Panc1 (cell line): ENCODE measurements at regions not wholly inside any gene's neighbourhood (a gene's known extent, or its start where the extent isn't known, plus 50 kb on each side); places are given as distances from the start of the nearest gene placed in this dataset.

Experiments
- ATAC-seq: fragments of 200-7000 bp; cut with Tn5 transposase; 2 replicates; pipeline ENCODE4 v1.9.1; 2020; ENCODE audit warnings: mild to moderate bottlenecking, moderate library complexity
- BruUV-seq: library from RNA; stranded (reverse); fragments of 400-500 nt; replicated peaks from 2 replicates; lab custom pipeline; 2021; lab: Mats Ljungman, UMichigan
- CTCF ChIA-PET: fragments of 300-600 bp; sonication (Branson Sonifier 250); formaldehyde crosslinking; loops from one replicate; lab custom pipeline; 2022; ENCODE audit warnings: antibody characterized with exemption; lab: Charles Lee
- POLR2A ChIA-PET: fragments of 300-600 bp; sonication (Branson Sonifier 250); formaldehyde crosslinking; loops from one replicate; lab custom pipeline; 2022; ENCODE audit warnings: antibody characterized with exemption; lab: Charles Lee
- DNase-seq: peaks from one replicate; pipeline ENCODE4 v3.0.0-alpha.2; 2010; ENCODE audit warnings: low read depth, low spot score
- H3K27ac ChIP-seq: 2 replicates; pipeline ENCODE4 v1.5.1; 2011; ENCODE audit warnings: mild to moderate bottlenecking, low read length, inconsistent platforms
- H3K27me3 ChIP-seq: fragments of 200-500 bp; sonication (Bioruptor generic); 2 replicates; pipeline ENCODE4 v1.6.0; 2014; ENCODE audit warnings: low read length, inconsistent platforms; ENCODE audit not compliant: control insufficient read depth, insufficient read depth
- H3K36me3 ChIP-seq: fragments of 200-500 bp; sonication (Bioruptor generic); 2 replicates; pipeline ENCODE4 v1.5.1; 2014; ENCODE audit warnings: inconsistent platforms, mild to moderate bottlenecking, low read length, moderate library complexity; ENCODE audit not compliant: control insufficient read depth, insufficient read depth
- H3K4me1 ChIP-seq: 2 replicates; pipeline ENCODE4 v1.5.1; 2011; ENCODE audit warnings: inconsistent platforms, mild to moderate bottlenecking, low read length, moderate library complexity; ENCODE audit not compliant: control insufficient read depth, insufficient read depth
- H3K4me3 ChIP-seq, 2 experiments: 2 replicates each; pipeline ENCODE4 v1.5.1; 2011 to 2012; ENCODE audit warnings: low read depth in 2 of 2, low read length in 2 of 2, mild to moderate bottlenecking in 2 of 2, inconsistent platforms in 1 of 2, moderate library complexity in 1 of 2
- H3K9me3 ChIP-seq: fragments of 200-500 bp; sonication (Bioruptor generic); 2 replicates; pipeline ENCODE4 v1.5.1; 2014; ENCODE audit warnings: low read depth, mild to moderate bottlenecking, inconsistent platforms, low read length, moderate library complexity; ENCODE audit not compliant: control insufficient read depth, insufficient read depth
- CTCF ChIP-seq: fragments of 450-650 bp; IDR thresholded peaks from 2 replicates; pipeline ENCODE4 v1.5.1; 2017; ENCODE audit warnings: mild to moderate bottlenecking
- POLR2AphosphoS5 ChIP-seq: IDR thresholded peaks from 2 replicates; pipeline ENCODE4 v1.6.1; 2012; ENCODE audit warnings: mild to moderate bottlenecking, low read depth, low read length, moderate library complexity
- SIN3A ChIP-seq: IDR thresholded peaks from 2 replicates; pipeline ENCODE4 v1.6.1; 2012; ENCODE audit warnings: low read depth, mild to moderate bottlenecking, low read length, moderate library complexity, borderline replicate concordance; ENCODE audit not compliant: insufficient read depth
- TCF7L2 ChIP-seq: IDR thresholded peaks from 2 replicates; pipeline ENCODE4 v1.6.1; 2011; ENCODE audit warnings: mild to moderate bottlenecking, low read depth, low read length, inconsistent platforms
- in situ Hi-C: cut with HindIII; loops from 2 replicates; pipeline ENCODE4 v1.10.0; 2016; ENCODE audit warnings: low sequenced_read_pairs, low pct_unique_long_range_greater_than_20kb
- intact Hi-C: fragments of 100-400 bp; cut with micrococcal nuclease; formaldehyde crosslinking; loops from one replicate; pipeline ENCODE4 v1.10.0; 2022; ENCODE audit not compliant: unreplicated experiment
- TF ChIP-seq, protein P1 (sequence below), 2 experiments: IDR thresholded peaks; 2 replicates each; pipeline ENCODE4 v1.6.1; 2011 to 2012; ENCODE audit warnings: low read depth in 2 of 2, control low read depth in 1 of 2, low read length in 1 of 2, mild to moderate bottlenecking in 1 of 2, moderate library complexity in 1 of 2; ENCODE audit not compliant: insufficient read depth in 1 of 2

GRCh38 chr6:98107801-98108200 lies 726.6 kb upstream of the POU3F2 start:
- in situ Hi-C loops (no loop called here), intact Hi-C loops (no loop called here)
- TF ChIP-seq POLR2AphosphoS5: no peak
- no peak for TF ChIP-seq CTCF
- TF ChIP-seq TCF7L2: no peak
- TF ChIP-seq, protein P1, sequence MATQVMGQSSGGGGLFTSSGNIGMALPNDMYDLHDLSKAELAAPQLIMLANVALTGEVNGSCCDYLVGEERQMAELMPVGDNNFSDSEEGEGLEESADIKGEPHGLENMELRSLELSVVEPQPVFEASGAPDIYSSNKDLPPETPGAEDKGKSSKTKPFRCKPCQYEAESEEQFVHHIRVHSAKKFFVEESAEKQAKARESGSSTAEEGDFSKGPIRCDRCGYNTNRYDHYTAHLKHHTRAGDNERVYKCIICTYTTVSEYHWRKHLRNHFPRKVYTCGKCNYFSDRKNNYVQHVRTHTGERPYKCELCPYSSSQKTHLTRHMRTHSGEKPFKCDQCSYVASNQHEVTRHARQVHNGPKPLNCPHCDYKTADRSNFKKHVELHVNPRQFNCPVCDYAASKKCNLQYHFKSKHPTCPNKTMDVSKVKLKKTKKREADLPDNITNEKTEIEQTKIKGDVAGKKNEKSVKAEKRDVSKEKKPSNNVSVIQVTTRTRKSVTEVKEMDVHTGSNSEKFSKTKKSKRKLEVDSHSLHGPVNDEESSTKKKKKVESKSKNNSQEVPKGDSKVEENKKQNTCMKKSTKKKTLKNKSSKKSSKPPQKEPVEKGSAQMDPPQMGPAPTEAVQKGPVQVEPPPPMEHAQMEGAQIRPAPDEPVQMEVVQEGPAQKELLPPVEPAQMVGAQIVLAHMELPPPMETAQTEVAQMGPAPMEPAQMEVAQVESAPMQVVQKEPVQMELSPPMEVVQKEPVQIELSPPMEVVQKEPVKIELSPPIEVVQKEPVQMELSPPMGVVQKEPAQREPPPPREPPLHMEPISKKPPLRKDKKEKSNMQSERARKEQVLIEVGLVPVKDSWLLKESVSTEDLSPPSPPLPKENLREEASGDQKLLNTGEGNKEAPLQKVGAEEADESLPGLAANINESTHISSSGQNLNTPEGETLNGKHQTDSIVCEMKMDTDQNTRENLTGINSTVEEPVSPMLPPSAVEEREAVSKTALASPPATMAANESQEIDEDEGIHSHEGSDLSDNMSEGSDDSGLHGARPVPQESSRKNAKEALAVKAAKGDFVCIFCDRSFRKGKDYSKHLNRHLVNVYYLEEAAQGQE (IDR thresholded peaks at IDR 0.05; ENCODE audit: insufficient read depth in 1 of 2, low read depth in 2 of 2, low read length in 1 of 2): no peak
- Histone ChIP-seq H3K27ac (no peak overlapping the region), H3K4me3 (no peak overlapping the region), H3K4me1 (no peaks in the 10 kb centered on the region), H3K9me3 (no peaks in the 10 kb centered on the region; the same call in 1 of the 2 replicates), H3K36me3 (no peaks in the 10 kb centered on the region), H3K27me3 (no peaks in the 10 kb centered on the region)
- no peak for ATAC-seq
- no peak for DNase-seq
- ChIA-PET POLR2A (no interaction called here), CTCF (no interaction called here)
- no TSS peak for BruUV-seq

DNA sequence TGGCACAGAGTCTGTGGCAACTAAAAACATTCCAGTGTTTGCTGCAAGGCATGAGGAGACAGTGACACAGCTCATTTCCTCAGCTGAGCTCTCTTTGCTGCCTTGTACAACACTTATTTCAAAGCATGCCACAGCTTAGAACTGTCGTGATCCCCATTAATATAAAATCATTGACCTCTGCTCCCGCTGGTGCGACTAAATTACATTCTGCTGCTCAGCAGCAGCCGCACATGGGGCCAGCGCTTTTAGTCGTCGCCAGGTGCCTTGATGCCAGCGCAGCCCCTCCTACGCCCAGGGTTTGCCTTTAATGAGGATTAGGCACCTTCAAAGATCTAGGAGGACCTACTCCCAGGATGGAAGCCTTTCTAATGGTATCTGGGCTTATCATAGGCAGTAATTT lies 717.9 kb upstream of the POU3F2 start:
- in situ Hi-C loops (no loop called here), intact Hi-C loops (no loop called here)
- H3K27ac ChIP-seq: no peak overlapping the region
- no peak for ATAC-seq
- H3K27me3 ChIP-seq: no peaks in the 10 kb centered on the region
- H3K36me3 ChIP-seq: no peaks in the 10 kb centered on the region
- ChIA-PET CTCF (no interaction called here), POLR2A (no interaction called here)
- no TSS peak for BruUV-seq
- H3K4me3 ChIP-seq: no peak overlapping the region
- TF ChIP-seq, protein P1 (IDR thresholded peaks at IDR 0.05; ENCODE audit: insufficient read depth in 1 of 2, low read depth in 2 of 2, low read length in 1 of 2): no peak
- TF ChIP-seq SIN3A (no peak), POLR2AphosphoS5 (no peak), TCF7L2 (no peak), CTCF (no peak)
- no peak for DNase-seq
- H3K4me1 ChIP-seq: no peaks in the 10 kb centered on the region
- no peaks in the 10 kb centered on the region for H3K9me3 ChIP-seq
